22Rv1 (cell line): ENCODE measurements at regions not wholly inside any gene's neighbourhood (a gene's known extent, or its start where the extent isn't known, plus 50 kb on each side); places are given as distances from the start of the nearest gene placed in this dataset.

Experiments used
- H3K27ac ChIP-seq: fragments of 450-650 bp; 2 replicates; pipeline ENCODE4 v1.5.1; 2017
- TF ChIP-seq, protein P1 (sequence below): fragments of 450-650 bp; IDR thresholded peaks from 2 replicates; pipeline ENCODE4 v1.5.1; 2017; ENCODE audit warnings: mild to moderate bottlenecking

DNA sequence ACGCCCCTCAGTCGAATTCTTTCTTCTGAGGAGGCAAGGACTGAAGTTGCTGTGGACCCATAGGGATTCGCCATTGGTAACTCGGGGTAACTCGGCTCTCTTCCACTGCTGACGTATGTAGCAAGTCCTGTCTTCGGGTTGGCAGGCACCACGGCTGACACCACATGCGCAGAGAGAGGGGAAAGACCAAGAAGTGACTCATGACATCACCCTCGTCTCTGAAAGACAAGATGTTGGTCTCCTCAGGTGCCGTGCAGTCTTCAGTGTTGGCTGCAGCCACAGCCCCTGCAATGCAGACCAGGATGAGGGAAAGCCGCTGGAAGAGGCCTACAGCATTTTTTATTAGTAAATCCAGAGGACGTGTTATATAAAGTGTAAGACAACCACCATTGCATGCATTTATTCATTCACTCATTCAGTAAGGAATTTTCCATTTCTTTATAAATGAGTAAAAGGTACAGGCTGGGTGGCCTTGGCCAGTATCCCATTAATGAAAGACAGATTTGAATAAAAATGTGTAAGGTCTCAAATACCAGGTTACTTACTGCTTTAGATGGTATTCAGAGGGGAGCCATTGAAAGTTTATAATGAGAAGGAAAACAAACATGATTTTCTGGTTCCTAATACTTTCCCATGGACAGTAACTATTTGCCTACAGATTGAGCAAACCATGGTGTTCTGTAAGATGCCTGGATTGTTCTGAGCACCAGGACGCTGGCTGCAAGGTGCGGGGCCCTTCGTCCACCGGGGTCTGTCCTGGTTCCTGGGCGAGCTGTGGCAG is 50.7 kb upstream of the IRF2BP2 start:
- TF ChIP-seq, protein P1, sequence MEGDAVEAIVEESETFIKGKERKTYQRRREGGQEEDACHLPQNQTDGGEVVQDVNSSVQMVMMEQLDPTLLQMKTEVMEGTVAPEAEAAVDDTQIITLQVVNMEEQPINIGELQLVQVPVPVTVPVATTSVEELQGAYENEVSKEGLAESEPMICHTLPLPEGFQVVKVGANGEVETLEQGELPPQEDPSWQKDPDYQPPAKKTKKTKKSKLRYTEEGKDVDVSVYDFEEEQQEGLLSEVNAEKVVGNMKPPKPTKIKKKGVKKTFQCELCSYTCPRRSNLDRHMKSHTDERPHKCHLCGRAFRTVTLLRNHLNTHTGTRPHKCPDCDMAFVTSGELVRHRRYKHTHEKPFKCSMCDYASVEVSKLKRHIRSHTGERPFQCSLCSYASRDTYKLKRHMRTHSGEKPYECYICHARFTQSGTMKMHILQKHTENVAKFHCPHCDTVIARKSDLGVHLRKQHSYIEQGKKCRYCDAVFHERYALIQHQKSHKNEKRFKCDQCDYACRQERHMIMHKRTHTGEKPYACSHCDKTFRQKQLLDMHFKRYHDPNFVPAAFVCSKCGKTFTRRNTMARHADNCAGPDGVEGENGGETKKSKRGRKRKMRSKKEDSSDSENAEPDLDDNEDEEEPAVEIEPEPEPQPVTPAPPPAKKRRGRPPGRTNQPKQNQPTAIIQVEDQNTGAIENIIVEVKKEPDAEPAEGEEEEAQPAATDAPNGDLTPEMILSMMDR = no peak
- no peak overlapping the region for H3K27ac ChIP-seq
